ENCODE measurements at regions not wholly inside any gene's neighbourhood (a gene's known extent, or its start where the extent isn't known, plus 50 kb on each side); places are given as distances from the start of the nearest gene placed in this dataset.

- no peaks in the 10 kb centered on the region for H3K36me3 ChIP-seq
- WGBS, 3 donors, result 52 to 61% (median 61%) methylated on average over 2 of the region's 2 CpGs
- peaks cover 3% of the 10 kb centered on the region for H3K4me1 ChIP-seq (ENCODE audit: insufficient read depth)
- no peaks in the 10 kb centered on the region for H3K27me3 ChIP-seq
- intact Hi-C loops (cut with DNase I), result no loop called here
- no peak for DNase-seq
- TF ChIP-seq CTCF (IDR thresholded peaks at IDR 0.05) (no peak), EP300 (IDR thresholded peaks at IDR 0.05) (no peak), POLR2A (IDR thresholded peaks at IDR 0.05) (no peak)
- no peaks in the 10 kb centered on the region for H3K9me3 ChIP-seq
- H3K4me3 ChIP-seq, result no peak overlapping the region
- H3K27ac ChIP-seq, result no peak overlapping the region
Observed at GRCh38 chr19:46932346-46932745, 71.5 kb downstream of the ARHGAP35 start.

- H3K36me3 ChIP-seq, result no peaks in the 10 kb centered on the region
- no peak overlapping the region for H3K4me3 ChIP-seq
- 71 to 77% (median 77%) methylated on average over 7 of the region's 7 CpGs for WGBS, 3 donors
- no peak for TF ChIP-seq CTCF (IDR thresholded peaks at IDR 0.05)
- no peak for TF ChIP-seq POLR2A (IDR thresholded peaks at IDR 0.05)
- TF ChIP-seq EP300 (IDR thresholded peaks at IDR 0.05), result no peak
- intact Hi-C loops (cut with DNase I), result no loop called here
- H3K4me1 ChIP-seq (ENCODE audit: insufficient read depth), result peaks cover 2% of the 10 kb centered on the region
- H3K27me3 ChIP-seq, result no peaks in the 10 kb centered on the region
- H3K27ac ChIP-seq, result no peak overlapping the region
- DNase-seq, result no peak
- no peaks in the 10 kb centered on the region for H3K9me3 ChIP-seq
Observed at GRCh38 chr19:46935066-46935663, 74.4 kb downstream of the ARHGAP35 start.

GRCh38 chr19:46943150-46943946 is 76.3 kb upstream of the NPAS1 start:
- 91 to 98% (median 92%) methylated on average over 10 of the region's 10 CpGs for WGBS, 3 donors
- Histone ChIP-seq H3K4me3 (no peak overlapping the region), H3K27me3 (no peaks in the 10 kb centered on the region), H3K36me3 (no peaks in the 10 kb centered on the region), H3K9me3 (no peaks in the 10 kb centered on the region), H3K4me1 (ENCODE audit: insufficient read depth) (peaks cover 8% of the 10 kb centered on the region), H3K27ac (no peak overlapping the region)
- intact Hi-C loops (cut with DNase I), result no loop called here
- no peak for DNase-seq
- TF ChIP-seq EP300 (IDR thresholded peaks at IDR 0.05) (no peak), POLR2A (IDR thresholded peaks at IDR 0.05) (no peak), CTCF (IDR thresholded peaks at IDR 0.05) (no peak)

- no peak overlapping the region for H3K4me3 ChIP-seq
- TF ChIP-seq POLR2A (IDR thresholded peaks at IDR 0.05) (no peak), EP300 (IDR thresholded peaks at IDR 0.05) (no peak), CTCF (IDR thresholded peaks at IDR 0.05) (no peak)
- H3K4me1 ChIP-seq (ENCODE audit: insufficient read depth), result peaks cover 8% of the 10 kb centered on the region
- 53 to 60% (median 56%) methylated on average over 5 of the region's 5 CpGs for WGBS, 3 donors
- no peaks in the 10 kb centered on the region for H3K36me3 ChIP-seq
- intact Hi-C loops (cut with DNase I), result no loop called here
- H3K9me3 ChIP-seq, result no peaks in the 10 kb centered on the region
- peak overlapping the region in 1 of 2 donors; percentile 22 for H3K27ac ChIP-seq
- H3K27me3 ChIP-seq, result no peaks in the 10 kb centered on the region
- DNase-seq, result no peak
Observed at GRCh38 chr19:46944123-46944748, 75.4 kb upstream of the NPAS1 start.
